ENCODE measurements at regions not wholly inside any gene's neighbourhood (a gene's known extent, or its start where the extent isn't known, plus 50 kb on each side); places are given as distances from the start of the nearest gene placed in this dataset.

DNA sequence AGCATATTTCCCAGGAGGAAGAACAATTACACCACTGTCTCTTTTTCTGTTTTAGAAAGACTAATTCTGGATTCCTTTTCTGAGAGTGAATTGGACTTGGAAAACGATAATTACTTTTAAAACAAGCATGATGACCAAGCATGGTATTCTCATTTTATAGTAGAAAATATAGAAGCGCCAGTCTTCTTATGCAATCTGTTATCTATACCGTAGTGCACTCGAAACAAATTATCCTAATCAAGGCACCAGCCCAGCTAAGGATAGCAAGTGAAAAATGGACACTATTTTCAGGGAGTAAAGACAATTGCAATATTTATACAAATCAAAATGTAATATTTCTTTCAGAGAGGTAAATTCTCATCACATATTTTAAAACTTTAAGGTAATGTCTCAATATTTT is 892.1 kb upstream of the POU3F3 start:
- CTCF ChIA-PET: no interaction called here
- POLR2A ChIA-PET: no interaction called here
- Histone ChIP-seq H3K4me1 (no peaks in the 10 kb centered on the region), H3K4me3 (no peak overlapping the region), H3K9me3 (no peaks in the 10 kb centered on the region), H3K27ac (no peak overlapping the region), H3K4me2 (no peak overlapping the region)
- DNase-seq (ENCODE audit: low read depth in 1 of 2, low spot score in 1 of 2) (no peak), ATAC-seq (no peak), FAIRE-seq (no peak)
- TF ChIP-seq, protein P1, sequence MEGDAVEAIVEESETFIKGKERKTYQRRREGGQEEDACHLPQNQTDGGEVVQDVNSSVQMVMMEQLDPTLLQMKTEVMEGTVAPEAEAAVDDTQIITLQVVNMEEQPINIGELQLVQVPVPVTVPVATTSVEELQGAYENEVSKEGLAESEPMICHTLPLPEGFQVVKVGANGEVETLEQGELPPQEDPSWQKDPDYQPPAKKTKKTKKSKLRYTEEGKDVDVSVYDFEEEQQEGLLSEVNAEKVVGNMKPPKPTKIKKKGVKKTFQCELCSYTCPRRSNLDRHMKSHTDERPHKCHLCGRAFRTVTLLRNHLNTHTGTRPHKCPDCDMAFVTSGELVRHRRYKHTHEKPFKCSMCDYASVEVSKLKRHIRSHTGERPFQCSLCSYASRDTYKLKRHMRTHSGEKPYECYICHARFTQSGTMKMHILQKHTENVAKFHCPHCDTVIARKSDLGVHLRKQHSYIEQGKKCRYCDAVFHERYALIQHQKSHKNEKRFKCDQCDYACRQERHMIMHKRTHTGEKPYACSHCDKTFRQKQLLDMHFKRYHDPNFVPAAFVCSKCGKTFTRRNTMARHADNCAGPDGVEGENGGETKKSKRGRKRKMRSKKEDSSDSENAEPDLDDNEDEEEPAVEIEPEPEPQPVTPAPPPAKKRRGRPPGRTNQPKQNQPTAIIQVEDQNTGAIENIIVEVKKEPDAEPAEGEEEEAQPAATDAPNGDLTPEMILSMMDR (IDR thresholded peaks at IDR 0.05): no peak
- no peak for TF ChIP-seq CBX8 (IDR thresholded peaks at IDR 0.05)
- TF ChIP-seq NR3C1 (IDR thresholded peaks at IDR 0.05): no peak
- TF ChIP-seq CHD2 (IDR thresholded peaks at IDR 0.05; ENCODE audit: low read length, partially characterized antibody): no peak
- no peak for TF ChIP-seq NFE2L2 (conservative IDR thresholded peaks at IDR 0.05; ENCODE audit: low read length)
- TF ChIP-seq JUNB (IDR thresholded peaks at IDR 0.05): no peak
- no peak for TF ChIP-seq KDM5A (IDR thresholded peaks at IDR 0.05)
- no peak for TF ChIP-seq SREBF2 (IDR thresholded peaks at IDR 0.05)
- TF ChIP-seq, protein P2, sequence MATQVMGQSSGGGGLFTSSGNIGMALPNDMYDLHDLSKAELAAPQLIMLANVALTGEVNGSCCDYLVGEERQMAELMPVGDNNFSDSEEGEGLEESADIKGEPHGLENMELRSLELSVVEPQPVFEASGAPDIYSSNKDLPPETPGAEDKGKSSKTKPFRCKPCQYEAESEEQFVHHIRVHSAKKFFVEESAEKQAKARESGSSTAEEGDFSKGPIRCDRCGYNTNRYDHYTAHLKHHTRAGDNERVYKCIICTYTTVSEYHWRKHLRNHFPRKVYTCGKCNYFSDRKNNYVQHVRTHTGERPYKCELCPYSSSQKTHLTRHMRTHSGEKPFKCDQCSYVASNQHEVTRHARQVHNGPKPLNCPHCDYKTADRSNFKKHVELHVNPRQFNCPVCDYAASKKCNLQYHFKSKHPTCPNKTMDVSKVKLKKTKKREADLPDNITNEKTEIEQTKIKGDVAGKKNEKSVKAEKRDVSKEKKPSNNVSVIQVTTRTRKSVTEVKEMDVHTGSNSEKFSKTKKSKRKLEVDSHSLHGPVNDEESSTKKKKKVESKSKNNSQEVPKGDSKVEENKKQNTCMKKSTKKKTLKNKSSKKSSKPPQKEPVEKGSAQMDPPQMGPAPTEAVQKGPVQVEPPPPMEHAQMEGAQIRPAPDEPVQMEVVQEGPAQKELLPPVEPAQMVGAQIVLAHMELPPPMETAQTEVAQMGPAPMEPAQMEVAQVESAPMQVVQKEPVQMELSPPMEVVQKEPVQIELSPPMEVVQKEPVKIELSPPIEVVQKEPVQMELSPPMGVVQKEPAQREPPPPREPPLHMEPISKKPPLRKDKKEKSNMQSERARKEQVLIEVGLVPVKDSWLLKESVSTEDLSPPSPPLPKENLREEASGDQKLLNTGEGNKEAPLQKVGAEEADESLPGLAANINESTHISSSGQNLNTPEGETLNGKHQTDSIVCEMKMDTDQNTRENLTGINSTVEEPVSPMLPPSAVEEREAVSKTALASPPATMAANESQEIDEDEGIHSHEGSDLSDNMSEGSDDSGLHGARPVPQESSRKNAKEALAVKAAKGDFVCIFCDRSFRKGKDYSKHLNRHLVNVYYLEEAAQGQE (IDR thresholded peaks at IDR 0.05): no peak
- TF ChIP-seq HOXB13 (CRISPR knock-in tag; IDR thresholded peaks at IDR 0.05; ENCODE audit: low read depth): no peak
- TF ChIP-seq MAZ (IDR thresholded peaks at IDR 0.05; ENCODE audit: borderline replicate concordance, low read depth, low read length): no peak
- TF ChIP-seq FOSB (CRISPR knock-in tag; IDR thresholded peaks at IDR 0.05): no peak
- no peak for TF ChIP-seq EHF (CRISPR knock-in tag; IDR thresholded peaks at IDR 0.05)
- no peak for TF ChIP-seq RCOR1 (IDR thresholded peaks at IDR 0.05; ENCODE audit: low read depth, low read length)
- no peak for TF ChIP-seq SMC3 (IDR thresholded peaks at IDR 0.05)
- TF ChIP-seq PHF8 (IDR thresholded peaks at IDR 0.05; ENCODE audit: borderline replicate concordance, low read depth): no peak
- no peak for TF ChIP-seq FOSL2 (IDR thresholded peaks at IDR 0.05)
- TF ChIP-seq FOSL2 (CRISPR knock-in tag; IDR thresholded peaks at IDR 0.05): no peak
- 49% methylated on average over 4 of the region's 4 CpGs for WGBS (ENCODE audit: missing lambda C conversion rate)

DNA sequence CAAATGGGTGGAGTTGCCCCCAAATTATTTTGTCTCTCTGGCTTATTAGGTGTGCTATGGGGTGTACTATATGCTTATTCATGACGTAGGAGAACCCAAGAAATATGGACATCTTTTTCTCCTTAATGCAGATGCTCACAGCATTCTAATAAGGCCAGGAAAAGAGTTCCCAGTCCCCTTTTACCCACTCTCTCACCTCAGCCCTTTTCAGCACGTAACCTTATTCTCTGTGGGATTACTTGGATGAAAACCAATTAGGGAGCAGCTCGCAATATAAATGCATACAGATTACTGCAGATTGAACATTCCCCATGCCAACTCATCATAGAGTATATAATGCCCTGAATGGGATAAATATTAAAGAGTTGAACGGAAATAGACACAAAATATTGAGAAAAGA is 891.2 kb upstream of the POU3F3 start:
- ChIA-PET POLR2A (no interaction called here), CTCF (interaction anchor here (0.8 kb wide), 1 partner anchor 346 kb away, joined by 3 read pairs; no protein-coding TSS in a partner anchor)
- H3K4me1 ChIP-seq: no peaks in the 10 kb centered on the region
- H3K27ac ChIP-seq: no peak overlapping the region
- H3K4me3 ChIP-seq: no peak overlapping the region
- FAIRE-seq (no peak), DNase-seq (ENCODE audit: low read depth in 1 of 2, low spot score in 1 of 2) (no peak), ATAC-seq (no peak)
- TF ChIP-seq TFCP2L1 (CRISPR knock-in tag; IDR thresholded peaks at IDR 0.05) (no peak), POLR2A (IDR thresholded peaks at IDR 0.05; ENCODE audit: low read length) (no peak), JUNB (IDR thresholded peaks at IDR 0.05) (no peak), MYC (IDR thresholded peaks at IDR 0.05; ENCODE audit: borderline replicate concordance, low read length) (no peak), GATA3 (IDR thresholded peaks at IDR 0.05; ENCODE audit: borderline replicate concordance) (no peak), FOSL2 (IDR thresholded peaks at IDR 0.05) (no peak), FOSL2 (CRISPR knock-in tag; IDR thresholded peaks at IDR 0.05) (no peak)
- TF ChIP-seq, protein P1 (IDR thresholded peaks at IDR 0.05): no peak
- TF ChIP-seq, protein P3, sequence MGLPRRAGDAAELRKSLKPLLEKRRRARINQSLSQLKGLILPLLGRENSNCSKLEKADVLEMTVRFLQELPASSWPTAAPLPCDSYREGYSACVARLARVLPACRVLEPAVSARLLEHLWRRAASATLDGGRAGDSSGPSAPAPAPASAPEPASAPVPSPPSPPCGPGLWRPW (IDR thresholded peaks at IDR 0.05): no peak
- TF ChIP-seq, protein P4, sequence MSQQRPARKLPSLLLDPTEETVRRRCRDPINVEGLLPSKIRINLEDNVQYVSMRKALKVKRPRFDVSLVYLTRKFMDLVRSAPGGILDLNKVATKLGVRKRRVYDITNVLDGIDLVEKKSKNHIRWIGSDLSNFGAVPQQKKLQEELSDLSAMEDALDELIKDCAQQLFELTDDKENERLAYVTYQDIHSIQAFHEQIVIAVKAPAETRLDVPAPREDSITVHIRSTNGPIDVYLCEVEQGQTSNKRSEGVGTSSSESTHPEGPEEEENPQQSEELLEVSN (IDR thresholded peaks at IDR 0.05; ENCODE audit: borderline replicate concordance, low read depth): no peak
- TF ChIP-seq, protein P5, sequence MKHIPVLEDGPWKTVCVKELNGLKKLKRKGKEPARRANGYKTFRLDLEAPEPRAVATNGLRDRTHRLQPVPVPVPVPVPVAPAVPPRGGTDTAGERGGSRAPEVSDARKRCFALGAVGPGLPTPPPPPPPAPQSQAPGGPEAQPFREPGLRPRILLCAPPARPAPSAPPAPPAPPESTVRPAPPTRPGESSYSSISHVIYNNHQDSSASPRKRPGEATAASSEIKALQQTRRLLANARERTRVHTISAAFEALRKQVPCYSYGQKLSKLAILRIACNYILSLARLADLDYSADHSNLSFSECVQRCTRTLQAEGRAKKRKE (CRISPR knock-in tag; IDR thresholded peaks at IDR 0.05; ENCODE audit: low read depth): no peak
- H3K9me3 ChIP-seq: no peaks in the 10 kb centered on the region
- 43% methylated on average over 4 of the region's 4 CpGs for WGBS (ENCODE audit: missing lambda C conversion rate)
- no peak overlapping the region for H3K4me2 ChIP-seq
